Adrenal gland (tissue), 5 donors: ENCODE measurements at regions not wholly inside any gene's neighbourhood (a gene's known extent, or its start where the extent isn't known, plus 50 kb on each side); places are given as distances from the start of the nearest gene placed in this dataset.

Experiments
- POLR2A ChIP-seq, 2 donors: fragments of 450-650 bp; IDR thresholded peaks; one replicate each; pipeline ENCODE4 v1.6.1; 2017; ENCODE audit warnings: antibody characterized with exemption in 2 of 2, mild to moderate bottlenecking in 2 of 2, moderate library complexity in 1 of 2
- TF ChIP-seq, protein P1 (sequence below), 6 experiments: fragments of 450-650 bp in 4 of 6; fragments of 200-600 bp in 2 of 6; sonication (generic) in 1 of 6; IDR thresholded peaks; 1 replicate in 5 of 6; 2 replicates in 1 of 6; pipeline versions ENCODE4 v1.5.1 to v1.8.0; 2016 to 2021; ENCODE audit warnings: antibody characterized with exemption in 6 of 6, mild to moderate bottlenecking in 2 of 6, moderate library complexity in 1 of 6
- donor health status: DM: no; HTN: no; CAD: no.

- TF ChIP-seq, protein P1, sequence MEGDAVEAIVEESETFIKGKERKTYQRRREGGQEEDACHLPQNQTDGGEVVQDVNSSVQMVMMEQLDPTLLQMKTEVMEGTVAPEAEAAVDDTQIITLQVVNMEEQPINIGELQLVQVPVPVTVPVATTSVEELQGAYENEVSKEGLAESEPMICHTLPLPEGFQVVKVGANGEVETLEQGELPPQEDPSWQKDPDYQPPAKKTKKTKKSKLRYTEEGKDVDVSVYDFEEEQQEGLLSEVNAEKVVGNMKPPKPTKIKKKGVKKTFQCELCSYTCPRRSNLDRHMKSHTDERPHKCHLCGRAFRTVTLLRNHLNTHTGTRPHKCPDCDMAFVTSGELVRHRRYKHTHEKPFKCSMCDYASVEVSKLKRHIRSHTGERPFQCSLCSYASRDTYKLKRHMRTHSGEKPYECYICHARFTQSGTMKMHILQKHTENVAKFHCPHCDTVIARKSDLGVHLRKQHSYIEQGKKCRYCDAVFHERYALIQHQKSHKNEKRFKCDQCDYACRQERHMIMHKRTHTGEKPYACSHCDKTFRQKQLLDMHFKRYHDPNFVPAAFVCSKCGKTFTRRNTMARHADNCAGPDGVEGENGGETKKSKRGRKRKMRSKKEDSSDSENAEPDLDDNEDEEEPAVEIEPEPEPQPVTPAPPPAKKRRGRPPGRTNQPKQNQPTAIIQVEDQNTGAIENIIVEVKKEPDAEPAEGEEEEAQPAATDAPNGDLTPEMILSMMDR (IDR thresholded peaks at IDR 0.05), result no peak
- TF ChIP-seq POLR2A (IDR thresholded peaks at IDR 0.05), result no peak
Observed at GRCh38 chr18:30500240-30500945, 542.1 kb downstream of the DSC3 start.
